GM12872 (cell line): ENCODE measurements at regions not wholly inside any gene's neighbourhood (a gene's known extent, or its start where the extent isn't known, plus 50 kb on each side); places are given as distances from the start of the nearest gene placed in this dataset.

Experiments
- TF ChIP-seq, protein P1 (sequence below): IDR thresholded peaks from 3 replicates; pipeline ENCODE4 v1.5.1; 2011; ENCODE audit warnings: low read depth, mild to moderate bottlenecking, low read length, moderate library complexity; ENCODE audit not compliant: insufficient read depth

DNA sequence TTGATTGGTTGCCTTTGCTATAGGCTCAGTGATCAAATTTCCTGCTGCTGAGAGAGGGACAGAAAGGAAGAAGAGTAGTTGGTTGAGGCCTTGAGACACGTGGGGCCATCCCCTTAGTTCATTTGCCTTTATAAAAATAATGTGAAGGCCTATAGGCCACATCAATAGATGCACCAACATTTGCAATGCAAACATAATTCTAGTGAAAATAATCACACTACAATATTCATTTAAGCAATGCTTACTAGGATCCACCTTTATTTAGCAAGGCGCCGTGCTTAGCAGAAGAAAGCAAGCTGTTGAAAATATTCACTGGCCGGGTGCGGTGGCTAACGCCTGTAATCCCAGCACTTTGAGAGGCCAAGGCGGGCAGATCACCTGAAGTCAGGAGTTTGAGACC lies 105.3 kb upstream of the CXCR4 start:
- TF ChIP-seq, protein P1, sequence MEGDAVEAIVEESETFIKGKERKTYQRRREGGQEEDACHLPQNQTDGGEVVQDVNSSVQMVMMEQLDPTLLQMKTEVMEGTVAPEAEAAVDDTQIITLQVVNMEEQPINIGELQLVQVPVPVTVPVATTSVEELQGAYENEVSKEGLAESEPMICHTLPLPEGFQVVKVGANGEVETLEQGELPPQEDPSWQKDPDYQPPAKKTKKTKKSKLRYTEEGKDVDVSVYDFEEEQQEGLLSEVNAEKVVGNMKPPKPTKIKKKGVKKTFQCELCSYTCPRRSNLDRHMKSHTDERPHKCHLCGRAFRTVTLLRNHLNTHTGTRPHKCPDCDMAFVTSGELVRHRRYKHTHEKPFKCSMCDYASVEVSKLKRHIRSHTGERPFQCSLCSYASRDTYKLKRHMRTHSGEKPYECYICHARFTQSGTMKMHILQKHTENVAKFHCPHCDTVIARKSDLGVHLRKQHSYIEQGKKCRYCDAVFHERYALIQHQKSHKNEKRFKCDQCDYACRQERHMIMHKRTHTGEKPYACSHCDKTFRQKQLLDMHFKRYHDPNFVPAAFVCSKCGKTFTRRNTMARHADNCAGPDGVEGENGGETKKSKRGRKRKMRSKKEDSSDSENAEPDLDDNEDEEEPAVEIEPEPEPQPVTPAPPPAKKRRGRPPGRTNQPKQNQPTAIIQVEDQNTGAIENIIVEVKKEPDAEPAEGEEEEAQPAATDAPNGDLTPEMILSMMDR = no peak

DNA sequence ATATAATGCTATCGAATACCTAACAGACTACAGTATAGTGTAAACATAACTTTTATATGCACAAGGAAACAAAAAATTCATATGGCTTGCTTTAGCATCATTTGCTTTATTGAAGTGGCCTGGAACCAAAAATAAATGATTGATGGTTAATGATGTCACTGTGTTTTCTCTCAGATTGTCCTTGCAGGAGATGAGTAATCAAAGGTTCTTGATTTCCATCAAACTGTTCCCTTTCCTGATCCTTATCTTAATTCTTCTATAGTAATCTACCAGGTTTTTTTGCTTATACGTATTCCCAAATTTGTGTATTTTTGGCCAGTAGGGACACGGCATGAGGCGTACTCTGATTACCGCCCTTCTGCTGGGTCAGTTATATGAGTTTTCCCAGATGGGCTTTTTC lies 104.9 kb upstream of the CXCR4 start:
- TF ChIP-seq, protein P1 = no peak

DNA sequence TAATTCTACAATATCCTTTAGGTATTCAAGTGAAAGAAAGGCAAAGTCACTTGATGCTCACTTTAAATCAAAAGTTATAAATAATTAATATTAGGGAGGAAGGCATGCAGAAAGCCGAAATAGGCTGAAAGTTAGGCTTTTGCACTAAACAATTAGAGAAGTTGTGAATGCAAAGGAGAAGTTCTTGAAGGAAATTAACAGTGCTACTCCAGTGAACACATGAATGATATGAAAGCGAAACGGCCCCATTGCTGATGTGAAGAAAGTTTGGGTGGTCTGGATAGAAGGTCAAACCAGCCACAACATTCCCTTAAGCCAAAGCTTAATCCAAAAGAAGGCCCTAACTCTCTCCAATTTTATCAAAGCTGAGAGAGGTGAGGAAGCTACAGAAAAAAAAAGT lies 103.1 kb upstream of the CXCR4 start:
- TF ChIP-seq, protein P1 = no peak

DNA sequence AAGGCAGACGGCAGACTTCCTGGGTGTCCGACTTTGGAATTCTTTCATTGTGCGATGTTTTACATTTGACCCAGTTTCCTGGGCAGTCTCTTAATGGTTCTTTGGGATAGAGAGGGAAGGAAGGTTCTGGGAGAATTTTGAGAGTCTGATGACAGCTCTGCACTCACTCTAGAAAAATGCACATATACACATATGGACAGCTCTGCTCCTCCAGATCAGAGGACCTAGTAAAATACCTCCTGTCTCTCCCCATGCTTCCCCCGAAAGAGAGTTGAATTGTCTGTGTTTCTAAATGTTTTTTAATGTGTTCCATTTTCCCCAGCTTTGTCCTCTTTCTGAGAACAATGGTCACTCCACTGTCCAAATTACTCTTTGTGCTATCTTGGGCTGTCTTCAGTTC lies 102.0 kb upstream of the CXCR4 start:
- TF ChIP-seq, protein P1 = no peak

DNA sequence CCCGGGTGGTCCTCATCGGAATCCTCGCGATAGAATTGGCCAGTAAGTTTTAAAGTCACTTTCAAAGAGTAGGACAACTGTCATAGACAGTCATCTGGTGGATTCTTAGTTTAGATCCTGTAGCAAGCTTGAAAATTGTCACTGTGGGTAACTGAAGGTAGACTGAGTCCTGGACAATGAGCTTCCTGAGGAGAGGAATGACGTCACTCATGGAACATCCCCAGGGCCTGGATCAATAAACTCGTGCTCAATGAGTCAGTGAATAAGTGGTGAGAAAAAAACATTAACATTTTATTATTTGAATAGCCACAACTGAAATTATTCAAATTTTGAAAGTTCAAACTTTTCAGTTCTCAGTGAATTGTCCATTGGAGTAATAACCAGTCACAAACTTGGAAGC lies 101.4 kb upstream of the CXCR4 start:
- TF ChIP-seq, protein P1 = no peak

DNA sequence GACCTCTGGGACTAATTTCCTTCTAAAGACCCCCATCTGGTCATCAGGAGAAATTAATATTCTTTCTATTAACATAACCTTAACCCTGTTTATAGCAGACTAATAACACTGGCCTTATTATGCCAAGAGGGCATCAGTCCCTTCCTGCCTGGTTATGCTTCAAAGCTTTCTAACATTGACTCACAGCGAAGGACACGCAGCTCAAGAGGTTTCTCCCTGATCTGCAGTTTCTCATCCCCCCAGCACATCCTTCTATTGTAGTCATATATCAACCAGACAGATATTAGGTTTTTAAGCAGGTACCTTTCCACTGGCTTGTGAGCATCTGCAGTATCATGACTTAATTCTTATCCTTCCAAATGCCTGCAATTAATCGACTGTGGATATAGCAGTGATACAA lies 100.0 kb upstream of the CXCR4 start:
- TF ChIP-seq, protein P1 = no peak

DNA sequence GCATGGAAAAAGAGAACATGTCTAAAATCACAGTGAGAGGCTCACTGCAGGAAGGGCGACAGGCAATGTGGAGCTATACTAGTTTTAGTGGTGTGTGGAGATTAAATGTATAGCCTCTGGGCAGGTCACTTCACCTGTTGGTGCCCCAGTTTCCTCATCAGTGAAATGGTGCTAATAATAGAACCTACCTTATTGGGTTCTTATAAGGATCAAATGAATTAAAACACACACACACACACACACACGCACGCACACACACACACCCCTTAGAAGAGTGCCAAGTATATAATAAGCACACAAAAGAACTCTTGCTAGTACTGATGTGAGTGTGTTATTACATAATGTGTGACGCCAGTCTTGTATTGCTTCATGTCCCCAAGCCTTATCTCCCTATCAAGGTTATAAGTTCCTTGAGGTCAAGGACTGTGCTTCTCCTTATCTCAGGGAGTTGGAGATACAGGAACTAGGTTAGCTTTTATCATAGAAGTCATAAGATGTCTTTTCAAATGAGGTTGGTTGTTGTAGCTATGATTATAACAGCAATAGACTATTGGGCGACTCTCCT lies 98.0 kb upstream of the CXCR4 start:
- TF ChIP-seq, protein P1 = no peak

DNA sequence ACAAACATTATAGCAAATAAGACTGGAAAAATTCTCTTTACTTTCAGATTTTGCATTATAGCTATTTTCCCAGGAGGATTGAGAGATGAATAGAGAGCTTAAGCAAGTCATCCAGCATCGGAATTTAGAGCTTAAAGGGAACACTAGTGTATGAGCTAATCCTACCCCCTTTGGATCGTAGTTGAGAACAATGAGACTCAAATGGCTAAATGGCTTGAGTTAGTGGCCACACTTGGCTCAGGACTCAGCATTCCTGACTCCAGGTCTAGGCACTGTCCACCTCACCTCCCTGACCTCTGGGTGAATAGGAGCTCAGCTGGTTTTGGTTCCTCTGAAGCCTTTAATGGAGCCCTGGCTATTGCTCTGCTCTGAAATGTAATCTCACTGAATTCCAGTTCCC lies 97.5 kb upstream of the CXCR4 start:
- TF ChIP-seq, protein P1 = no peak
